Inferior parietal cortex (tissue), 1 donor: ENCODE measurements at regions not wholly inside any gene's neighbourhood (a gene's known extent, or its start where the extent isn't known, plus 50 kb on each side); places are given as distances from the start of the nearest gene placed in this dataset.
"Not testable (repeated sequence)": the region's sequence is repeated elsewhere in the genome, so short reads cannot be mapped to it uniquely, and the experiment has no call there.

Experiments used
- DNase-seq: peaks from one replicate; pipeline ENCODE4 v3.0.0-alpha.2; 2016; ENCODE audit errors: extremely low spot score

DNA sequence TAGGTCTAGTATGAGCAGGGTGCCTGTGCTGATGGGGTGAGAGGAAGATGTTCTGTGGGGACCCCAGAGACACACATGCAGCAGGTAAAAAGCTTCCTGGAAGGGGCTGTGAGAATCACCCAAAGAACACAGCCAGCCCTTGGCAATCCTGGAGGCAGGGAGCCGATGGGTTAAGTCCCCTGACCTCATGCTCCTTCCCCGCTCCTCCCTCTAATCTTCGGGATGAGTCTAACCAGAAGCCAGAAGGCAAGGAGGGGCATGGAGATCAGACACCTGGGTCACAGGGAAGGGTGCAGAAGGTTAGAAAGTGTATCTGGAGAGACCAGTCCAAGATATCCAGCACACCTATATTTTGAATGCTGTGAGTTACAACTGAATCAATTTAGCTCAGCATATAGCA lies 274.1 kb upstream of the PAPPA start:
- no peak for DNase-seq

- no peak for DNase-seq
Measured at GRCh38 chr9:115880221-115880885, 273.2 kb upstream of the PAPPA start.

GRCh38 chr9:115882911-115883310 lies 270.7 kb upstream of the PAPPA start:
- DNase-seq = no peak

DNA sequence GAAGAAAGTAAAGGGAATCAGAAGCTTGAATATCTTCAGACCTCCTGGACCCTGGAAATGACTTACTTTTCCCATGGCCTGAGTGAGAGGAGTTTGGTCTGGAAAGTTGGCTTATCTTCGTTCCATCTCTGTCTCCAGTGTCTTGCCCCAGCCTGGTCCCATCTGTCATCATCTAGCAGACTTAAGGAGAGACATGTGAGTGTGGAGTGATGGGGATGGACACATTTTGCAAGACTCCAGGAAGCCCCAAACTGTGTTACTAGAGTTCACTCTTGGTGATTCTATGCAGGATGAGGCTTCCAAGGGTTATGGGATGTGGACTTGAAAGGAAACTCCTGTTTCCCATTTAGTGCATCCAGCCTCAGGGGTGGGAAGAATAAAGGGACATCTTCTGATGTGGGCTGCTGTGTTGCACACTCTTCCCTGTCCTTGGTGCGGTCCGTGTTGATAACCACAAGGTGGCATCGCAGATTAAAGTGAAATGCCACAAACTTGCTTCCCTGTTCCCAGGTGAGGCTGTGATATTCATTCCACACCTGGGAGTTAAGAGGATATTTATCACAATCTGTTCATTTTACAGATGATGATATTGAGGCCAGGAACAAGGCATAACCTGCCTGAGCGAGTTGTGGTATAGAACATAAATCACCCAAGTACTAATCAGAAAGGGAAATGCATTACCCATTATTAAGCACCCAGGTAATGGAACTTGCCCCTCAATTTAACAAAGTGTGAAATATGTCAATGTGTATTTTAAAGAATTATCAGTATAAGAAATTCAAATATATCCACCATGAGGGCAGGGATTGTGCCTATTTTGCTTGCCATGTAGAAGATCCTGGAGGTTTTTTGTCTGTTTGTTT lies 269.9 kb upstream of the PAPPA start:
- no peak for DNase-seq

- no peak for DNase-seq
Measured at GRCh38 chr9:115884846-115885245, 268.7 kb upstream of the PAPPA start.

- DNase-seq = no peak
Measured at GRCh38 chr9:115888131-115888530, 265.5 kb upstream of the PAPPA start.

DNA sequence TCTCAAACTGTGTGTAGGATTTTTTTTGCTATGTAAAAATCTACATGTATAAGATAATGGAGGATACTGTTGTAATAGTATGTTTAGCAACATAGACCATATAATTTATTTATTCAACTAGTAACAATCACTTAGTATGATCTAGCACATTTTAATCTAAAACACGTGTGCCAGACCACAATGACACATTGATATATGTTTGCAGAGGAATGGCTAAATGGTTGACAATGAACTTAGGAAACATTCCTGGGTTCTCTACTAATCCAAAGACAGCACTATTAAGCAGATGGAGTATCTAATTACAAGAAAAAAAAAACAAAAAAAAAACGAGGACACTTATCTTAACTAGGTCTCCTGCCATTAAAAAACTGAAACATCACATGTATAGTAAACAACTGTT lies 261.7 kb upstream of the PAPPA start:
- no peak for DNase-seq

DNA sequence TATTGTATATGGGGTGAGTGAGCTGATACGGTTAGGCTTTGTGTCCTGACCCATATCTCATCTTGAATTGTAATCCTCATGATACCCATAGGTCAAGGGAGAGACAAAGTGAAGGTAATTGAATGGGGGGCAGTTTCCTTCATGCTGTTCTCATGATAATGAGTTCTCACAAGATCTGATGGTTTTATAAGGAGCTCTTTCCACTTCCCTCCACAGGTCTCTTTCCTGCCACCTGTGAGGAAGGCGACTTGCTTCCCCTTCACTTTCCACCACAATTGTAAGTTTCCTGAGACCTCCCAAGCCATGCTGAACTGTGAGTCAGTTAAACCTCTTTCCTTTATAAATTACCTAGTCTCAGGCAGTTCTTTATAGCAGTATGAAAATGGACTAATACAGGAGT lies 255.1 kb upstream of the PAPPA start:
- DNase-seq = not testable (repeated sequence)

- DNase-seq = no peak
Measured at GRCh38 chr9:115900698-115901097, 252.9 kb upstream of the PAPPA start.

GRCh38 chr9:115910959-115911358 lies 242.6 kb upstream of the PAPPA start:
- DNase-seq = no peak

DNA sequence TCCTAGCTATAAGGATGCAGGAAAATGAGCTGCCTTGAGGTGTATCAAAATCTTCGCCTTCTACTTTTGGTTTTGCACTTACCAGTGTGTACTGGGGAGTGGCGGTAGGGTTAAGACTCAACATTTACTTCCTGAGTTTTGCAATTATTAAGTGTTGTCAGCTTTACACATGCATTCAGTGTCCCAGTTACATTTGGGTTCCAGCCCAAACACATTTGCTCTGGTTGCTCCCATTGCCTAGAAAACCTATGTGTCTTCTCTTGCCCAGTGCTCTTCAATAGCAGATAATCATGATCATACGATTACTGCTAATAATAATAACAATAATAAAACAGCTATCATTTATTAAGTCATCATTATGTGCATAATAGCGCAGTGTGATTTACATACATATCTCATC lies 241.5 kb upstream of the PAPPA start:
- DNase-seq = no peak

DNA sequence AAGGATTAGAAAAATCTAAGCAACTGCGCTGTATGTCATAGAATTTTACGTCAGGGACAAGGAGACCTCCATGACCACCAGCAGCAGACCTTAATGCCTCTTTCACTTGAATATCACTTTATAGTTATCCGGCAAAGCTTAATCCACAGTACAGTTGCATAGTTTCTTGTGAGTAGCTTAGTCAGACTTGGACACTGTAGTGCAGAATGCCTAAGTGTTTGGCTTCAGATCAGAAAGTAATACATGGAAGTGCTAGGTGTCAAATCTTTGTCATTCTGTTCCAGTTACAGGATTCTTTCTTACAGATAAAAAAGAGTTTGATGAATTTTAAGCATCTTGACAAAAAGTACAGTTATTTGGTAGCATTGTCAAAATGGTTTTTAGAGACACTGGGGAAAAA lies 239.9 kb upstream of the PAPPA start:
- no peak for DNase-seq

- DNase-seq = no peak
Measured at GRCh38 chr9:115914291-115914690, 239.3 kb upstream of the PAPPA start.

- DNase-seq = no peak
Measured at GRCh38 chr9:115921301-115921700, 232.3 kb upstream of the PAPPA start.

- DNase-seq = no peak
Measured at GRCh38 chr9:115922444-115922843, 231.1 kb upstream of the PAPPA start.

DNA sequence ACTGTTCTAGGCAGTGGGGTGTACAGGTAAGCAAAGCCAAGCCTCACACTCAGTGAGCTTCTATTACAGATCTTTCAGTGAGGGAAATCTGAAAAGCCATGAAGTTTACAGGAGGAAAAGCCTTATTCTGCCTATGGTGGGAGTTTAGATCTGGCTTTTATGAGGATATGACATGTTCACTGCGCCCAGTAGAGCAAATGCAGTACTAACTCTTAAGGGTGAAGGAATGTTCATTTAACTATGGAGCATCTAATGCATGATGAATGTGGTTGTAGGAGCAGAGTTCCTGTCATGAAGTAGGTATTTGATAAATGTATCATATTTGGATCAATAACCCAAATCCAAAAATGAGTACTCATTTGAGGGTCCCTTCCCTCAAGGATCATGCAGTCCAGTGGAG lies 230.2 kb upstream of the PAPPA start:
- no peak for DNase-seq

GRCh38 chr9:115923903-115924668 lies 229.5 kb upstream of the PAPPA start:
- no peak for DNase-seq

DNA sequence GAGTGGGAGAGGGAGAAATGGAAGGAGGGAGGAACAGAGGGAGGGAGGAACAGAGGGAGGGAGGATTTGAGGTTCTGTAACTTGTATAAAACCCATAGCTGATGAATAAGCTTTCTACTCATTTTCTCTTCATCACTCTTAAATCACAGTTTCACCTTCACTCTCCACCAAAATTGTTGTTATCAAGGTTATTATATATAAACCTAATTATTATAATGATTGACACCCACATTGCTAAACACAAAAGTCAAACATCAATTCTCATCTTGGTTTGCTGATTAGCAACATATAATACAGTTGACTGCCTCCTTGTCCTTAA lies 229.0 kb upstream of the PAPPA start:
- no peak for DNase-seq

DNA sequence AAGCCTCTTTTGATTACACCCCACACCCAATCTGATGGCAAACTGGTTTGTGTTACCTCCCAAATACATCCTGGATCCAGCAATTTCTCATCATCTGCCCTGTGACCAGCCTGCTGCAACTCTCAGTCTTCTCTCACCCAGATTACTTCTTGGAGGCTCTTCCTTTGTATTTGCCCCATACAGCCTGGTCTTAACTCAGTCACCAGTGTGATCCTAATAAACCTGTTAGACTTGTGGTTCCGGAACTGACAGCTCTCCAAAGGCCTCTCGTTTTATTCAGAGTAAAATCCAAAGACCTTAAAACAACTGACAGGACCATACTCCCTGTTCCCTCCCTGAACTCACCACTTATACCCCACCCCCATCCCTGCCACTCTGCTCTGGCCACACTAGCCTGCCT lies 228.2 kb upstream of the PAPPA start:
- no peak for DNase-seq

GRCh38 chr9:115930472-115930871 lies 223.1 kb upstream of the PAPPA start:
- DNase-seq = no peak

DNA sequence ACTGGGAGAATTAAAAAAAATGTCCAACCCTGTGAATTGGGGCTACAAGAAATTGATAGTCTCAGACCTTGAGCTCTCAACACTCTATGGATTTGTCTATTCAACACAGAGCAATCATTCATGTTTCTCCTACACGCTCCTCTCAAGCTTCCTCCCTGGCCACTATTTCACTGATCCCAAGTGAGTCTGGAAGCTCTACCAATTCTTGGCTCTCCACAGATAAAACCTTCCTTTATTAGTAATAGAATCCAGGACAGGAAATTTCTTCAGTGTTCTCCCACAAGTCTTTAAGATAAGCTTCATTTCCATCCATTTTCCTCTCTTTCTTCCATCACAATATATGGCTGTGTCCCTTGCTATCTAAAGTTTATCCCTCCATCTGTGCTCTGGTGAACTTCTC lies 215.1 kb upstream of the PAPPA start:
- no peak for DNase-seq

DNA sequence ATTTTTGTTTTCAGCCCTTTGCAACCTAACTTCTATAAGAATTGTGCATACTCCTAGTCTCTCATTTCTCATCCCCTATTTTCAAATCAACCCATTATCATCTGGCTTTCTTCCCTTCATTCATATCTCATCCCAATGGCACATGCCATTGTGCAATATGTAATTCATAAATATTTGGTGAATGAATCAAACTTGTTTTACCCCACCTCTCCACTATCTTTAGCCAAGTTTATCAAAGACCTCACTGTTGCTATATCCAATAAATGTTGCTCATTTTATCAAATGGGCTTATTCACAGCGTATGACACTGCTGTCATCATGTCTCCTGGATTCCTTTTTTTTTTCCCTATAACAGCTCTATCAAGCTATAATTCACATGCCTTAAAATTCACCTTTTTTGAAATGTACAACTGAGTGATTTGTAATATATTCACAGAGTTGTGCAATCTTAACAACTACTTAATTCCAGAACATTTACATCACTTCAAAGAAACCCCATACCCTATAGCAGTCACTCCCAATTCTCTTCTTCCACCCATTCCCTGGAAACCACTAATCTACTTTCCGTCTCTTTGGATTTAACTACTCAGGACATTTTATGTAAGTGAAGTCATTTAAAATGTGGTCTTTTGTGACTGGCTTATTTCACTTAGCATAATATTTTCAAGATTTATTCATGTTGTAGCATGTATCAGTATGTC lies 214.4 kb upstream of the PAPPA start:
- DNase-seq = no peak
